Upper lobe of left lung (tissue), 6 donors: ENCODE measurements at regions not wholly inside any gene's neighbourhood (a gene's known extent, or its start where the extent isn't known, plus 50 kb on each side); places are given as distances from the start of the nearest gene placed in this dataset.

Experiments used
- ATAC-seq, 2 donors: fragments of 200-7000 bp; cut with Tn5 transposase; one replicate each; pipeline ENCODE4 v1.9.1; 2022; ENCODE audit warnings: mild to moderate bottlenecking in 2 of 2, moderate library complexity in 2 of 2; ENCODE audit not compliant: low FRiP score in 2 of 2
- DNase-seq, 2 donors: peaks; one replicate each; pipeline ENCODE4 v3.0.0-alpha.2; 2019 to 2020
- H3K27ac ChIP-seq, 4 donors: fragments of 200-600 bp; sonication (generic); one replicate each; pipeline ENCODE4 v1.5.1; 2016 to 2019
- H3K27me3 ChIP-seq, 4 donors: fragments of 200-600 bp; sonication (generic); one replicate each; pipeline ENCODE4 v1.5.1; 2017 to 2019
- H3K36me3 ChIP-seq, 4 donors: fragments of 200-600 bp; sonication (generic); one replicate each; pipeline ENCODE4 v1.5.1; 2016 to 2019
- H3K4me1 ChIP-seq, 4 donors: fragments of 200-600 bp; sonication (generic); one replicate each; pipeline ENCODE4 v1.5.1; 2018 to 2019
- H3K4me3 ChIP-seq, 4 donors: fragments of 200-600 bp; sonication (generic); one replicate each; pipeline ENCODE4 v1.5.1; 2017 to 2019; ENCODE audit warnings: mild to moderate bottlenecking in 2 of 4, moderate library complexity in 1 of 4
- H3K9me3 ChIP-seq, 4 donors: fragments of 200-600 bp; sonication (generic); one replicate each; pipeline ENCODE4 v1.5.1; 2018 to 2019
- EP300 ChIP-seq, 4 donors: sonication (generic); formaldehyde crosslinking; IDR thresholded peaks; one replicate each; pipeline ENCODE4 v1.5.1; 2017; ENCODE audit warnings: antibody characterized with exemption in 4 of 4, control low read depth in 2 of 4
- POLR2A ChIP-seq, 4 donors: fragments of 450-650 bp; IDR thresholded peaks; one replicate each; pipeline ENCODE4 v1.5.1; 2016 to 2017; ENCODE audit warnings: antibody characterized with exemption in 4 of 4, mild to moderate bottlenecking in 2 of 4
- POLR2AphosphoS5 ChIP-seq, 2 donors: sonication (generic); formaldehyde crosslinking; IDR thresholded peaks; one replicate each; pipeline ENCODE4 v1.5.1; 2017; ENCODE audit warnings: antibody characterized with exemption in 2 of 2
- WGBS, 2 donors: methylation state at CpG; one replicate each; pipeline ENCODE4 v1.1.5; 2017 to 2018; 5-methylcytosine and 5-hydroxymethylcytosine counted together
- TF ChIP-seq, protein P1 (sequence below), 6 experiments: fragments of 450-650 bp in 4 of 6; fragments of 200-600 bp in 2 of 6; sonication (generic) in 2 of 6; IDR thresholded peaks; one replicate each; pipeline ENCODE4 v1.5.1; 2016 to 2019; ENCODE audit warnings: antibody characterized with exemption in 6 of 6
- donor health status: DM: no; HTN: no; CAD: no; lungs with moderate emphysema.
- donor health status: DM: no; HTN: yes; CAD: no; lungs with severe emphysema.

- no peak overlapping the region for H3K27ac ChIP-seq
- no peaks in the 10 kb centered on the region for H3K27me3 ChIP-seq
- 80 to 89% methylated on average over 1 of the region's 1 CpG for WGBS, 2 donors
- no peak for TF ChIP-seq EP300 (IDR thresholded peaks at IDR 0.05)
- TF ChIP-seq POLR2AphosphoS5 (IDR thresholded peaks at IDR 0.05) = no peak
- TF ChIP-seq POLR2A (IDR thresholded peaks at IDR 0.05) = no peak
- TF ChIP-seq, protein P1, sequence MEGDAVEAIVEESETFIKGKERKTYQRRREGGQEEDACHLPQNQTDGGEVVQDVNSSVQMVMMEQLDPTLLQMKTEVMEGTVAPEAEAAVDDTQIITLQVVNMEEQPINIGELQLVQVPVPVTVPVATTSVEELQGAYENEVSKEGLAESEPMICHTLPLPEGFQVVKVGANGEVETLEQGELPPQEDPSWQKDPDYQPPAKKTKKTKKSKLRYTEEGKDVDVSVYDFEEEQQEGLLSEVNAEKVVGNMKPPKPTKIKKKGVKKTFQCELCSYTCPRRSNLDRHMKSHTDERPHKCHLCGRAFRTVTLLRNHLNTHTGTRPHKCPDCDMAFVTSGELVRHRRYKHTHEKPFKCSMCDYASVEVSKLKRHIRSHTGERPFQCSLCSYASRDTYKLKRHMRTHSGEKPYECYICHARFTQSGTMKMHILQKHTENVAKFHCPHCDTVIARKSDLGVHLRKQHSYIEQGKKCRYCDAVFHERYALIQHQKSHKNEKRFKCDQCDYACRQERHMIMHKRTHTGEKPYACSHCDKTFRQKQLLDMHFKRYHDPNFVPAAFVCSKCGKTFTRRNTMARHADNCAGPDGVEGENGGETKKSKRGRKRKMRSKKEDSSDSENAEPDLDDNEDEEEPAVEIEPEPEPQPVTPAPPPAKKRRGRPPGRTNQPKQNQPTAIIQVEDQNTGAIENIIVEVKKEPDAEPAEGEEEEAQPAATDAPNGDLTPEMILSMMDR (IDR thresholded peaks at IDR 0.05) = no peak
- DNase-seq (no peak), ATAC-seq (no peak)
- no peaks in the 10 kb centered on the region for H3K4me1 ChIP-seq
- peaks cover 0 to 10% (median 7%) of the 10 kb centered on the region in 4 donors for H3K9me3 ChIP-seq
- no peaks in the 10 kb centered on the region for H3K36me3 ChIP-seq
- H3K4me3 ChIP-seq = no peak overlapping the region
These were observed 110.9 kb downstream of the INHBB start for GRCh38 chr2:120456867-120457266.

GRCh38 chr2:120460511-120460910 lies 114.6 kb downstream of the INHBB start:
- ATAC-seq = no peak
- 91% methylated on average over 8 of the region's 8 CpGs for WGBS, 2 donors

GRCh38 chr2:120461092-120461491 lies 115.2 kb downstream of the INHBB start:
- TF ChIP-seq, protein P1 (IDR thresholded peaks at IDR 0.05) = no peak
- TF ChIP-seq POLR2AphosphoS5 (IDR thresholded peaks at IDR 0.05) = no peak
- TF ChIP-seq EP300 (IDR thresholded peaks at IDR 0.05) = no peak
- TF ChIP-seq POLR2A (IDR thresholded peaks at IDR 0.05) = no peak
- no peaks in the 10 kb centered on the region for H3K36me3 ChIP-seq
- no peak for DNase-seq
- no peak overlapping the region for H3K27ac ChIP-seq
- ATAC-seq = no peak
- H3K4me3 ChIP-seq = no peak overlapping the region
- H3K27me3 ChIP-seq = no peaks in the 10 kb centered on the region
- peaks cover 0 to 4% (median under 1%) of the 10 kb centered on the region in 4 donors for H3K4me1 ChIP-seq
- H3K9me3 ChIP-seq = peaks cover 0 to 10% (median 7%) of the 10 kb centered on the region in 4 donors
- 89 to 96% methylated on average over 3 to 5 of the region's 5 CpGs for WGBS, 2 donors

More at GRCh38 chr2:120460511-120460910, 114.6 kb downstream of the INHBB start:
- TF ChIP-seq POLR2A (IDR thresholded peaks at IDR 0.05) (no peak), EP300 (IDR thresholded peaks at IDR 0.05) (no peak), POLR2AphosphoS5 (IDR thresholded peaks at IDR 0.05) (no peak)
- Histone ChIP-seq H3K4me1 (no peaks in the 10 kb centered on the region), H3K4me3 (no peak overlapping the region), H3K9me3 (peaks cover 0 to 10% (median 7%) of the 10 kb centered on the region in 4 donors), H3K27me3 (no peaks in the 10 kb centered on the region), H3K36me3 (no peaks in the 10 kb centered on the region), H3K27ac (no peak overlapping the region)
- no peak for DNase-seq

DNA sequence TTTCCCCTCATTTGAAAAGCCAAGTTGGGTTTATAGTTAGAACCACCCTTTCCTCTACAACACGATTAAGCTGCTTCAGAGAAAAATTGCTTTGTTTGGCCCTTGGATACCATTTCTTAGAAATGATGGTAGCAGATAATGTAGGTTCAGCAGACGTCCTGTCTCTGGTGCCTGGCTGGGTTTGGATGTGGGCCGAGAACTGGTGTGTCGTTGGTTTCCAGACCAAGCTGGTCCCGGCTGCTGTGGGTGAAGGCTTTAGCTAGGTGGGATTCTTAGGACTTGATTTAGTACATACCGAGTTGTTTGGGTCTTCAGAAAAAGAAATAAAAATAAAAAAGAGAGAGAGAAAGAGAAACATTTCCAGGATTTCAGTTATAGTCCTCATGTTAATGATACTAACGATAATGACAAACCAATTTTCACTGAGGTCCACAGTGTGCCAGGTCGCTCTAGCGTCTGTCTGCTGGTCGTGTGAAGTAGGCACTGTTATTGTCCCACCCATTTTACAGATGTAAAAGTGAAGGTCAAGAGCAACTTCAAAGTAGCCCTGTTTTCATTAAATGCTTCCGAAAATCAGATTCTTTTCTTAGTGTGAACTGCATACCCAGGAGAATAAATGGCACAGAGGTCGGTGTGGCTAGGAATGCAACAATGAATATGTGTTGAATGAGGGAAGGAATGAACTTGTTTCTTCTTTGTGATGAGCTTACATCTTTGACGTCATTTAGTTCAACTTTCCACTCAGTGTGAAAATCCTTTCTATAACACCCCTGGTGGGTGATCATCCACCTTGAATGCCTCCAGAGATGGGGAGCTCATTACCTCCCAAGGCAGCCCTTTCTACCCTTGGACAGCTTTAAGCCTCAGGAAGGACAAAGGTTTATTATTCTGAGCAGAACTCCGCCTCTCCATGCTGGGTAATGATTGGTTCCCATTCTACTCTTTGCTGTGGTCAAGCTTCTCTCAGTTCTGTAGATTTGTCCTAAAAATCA lies 115.9 kb downstream of the INHBB start:
- H3K4me3 ChIP-seq = no peak overlapping the region
- H3K4me1 ChIP-seq = peaks cover 0 to 10% (median 7%) of the 10 kb centered on the region in 4 donors
- H3K9me3 ChIP-seq = peaks cover 0 to 9% (median 7%) of the 10 kb centered on the region in 4 donors
- no peak overlapping the region for H3K27ac ChIP-seq
- H3K27me3 ChIP-seq = no peaks in the 10 kb centered on the region
- DNase-seq (no peak), ATAC-seq (no peak)
- H3K36me3 ChIP-seq = no peaks in the 10 kb centered on the region
- WGBS, 2 donors = 77 to 80% methylated on average over 14 of the region's 14 CpGs
- TF ChIP-seq EP300 (IDR thresholded peaks at IDR 0.05) (no peak), POLR2A (IDR thresholded peaks at IDR 0.05) (no peak), POLR2AphosphoS5 (IDR thresholded peaks at IDR 0.05) (no peak)

DNA sequence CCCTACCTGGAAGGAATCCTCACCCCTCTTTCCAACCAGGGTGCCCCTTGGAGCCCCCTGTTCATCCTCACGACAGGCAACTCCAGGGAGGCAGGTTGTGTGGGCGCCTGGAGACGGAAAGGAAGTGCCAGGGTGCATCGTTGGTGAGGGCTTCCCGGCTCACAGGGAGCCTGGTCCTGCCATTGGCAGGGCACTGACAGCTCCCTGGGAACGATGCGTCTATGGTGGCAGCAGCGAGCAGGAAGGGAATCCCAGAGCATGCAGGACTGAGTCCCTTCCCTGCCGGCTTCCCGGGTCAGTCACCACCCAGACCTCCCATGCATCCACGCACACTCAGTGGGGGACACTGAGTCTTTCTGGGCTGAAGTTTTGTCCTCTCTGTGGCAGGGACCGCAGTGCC lies 117.6 kb downstream of the INHBB start:
- Histone ChIP-seq H3K27me3 (no peaks in the 10 kb centered on the region), H3K9me3 (peaks cover 0 to 5% (median 0%) of the 10 kb centered on the region in 4 donors), H3K36me3 (no peaks in the 10 kb centered on the region), H3K4me1 (peaks cover 0 to 14% (median 10%) of the 10 kb centered on the region in 4 donors), H3K4me3 (no peak overlapping the region), H3K27ac (no peak overlapping the region)
- WGBS, 2 donors = 70 to 82% methylated on average over 6 to 10 of the region's 12 CpGs
- DNase-seq (no peak), ATAC-seq (no peak)
- TF ChIP-seq POLR2AphosphoS5 (IDR thresholded peaks at IDR 0.05) = no peak
- TF ChIP-seq EP300 (IDR thresholded peaks at IDR 0.05) = no peak
- TF ChIP-seq, protein P1 (IDR thresholded peaks at IDR 0.05) = no peak
- TF ChIP-seq POLR2A (IDR thresholded peaks at IDR 0.05) = no peak
